ENCODE measurements at regions not wholly inside any gene's neighbourhood (a gene's known extent, or its start where the extent isn't known, plus 50 kb on each side); places are given as distances from the start of the nearest gene placed in this dataset.

- no peak overlapping the region for H2AFZ ChIP-seq (replicated peaks)
- no peaks in the 10 kb centered on the region for H3K9me3 ChIP-seq (ENCODE audit: low read depth)
- no peak for DNase-seq (ENCODE audit: low spot score)
- Mint-ChIP-seq H3K4me1 (no peaks in the 10 kb centered on the region), H3K9me3 (peaks cover 8% of the 10 kb centered on the region), H3K4me3 (no peak overlapping the region), H3K27me3 (ENCODE audit: insufficient read depth, low read depth) (no peaks in the 10 kb centered on the region), H3K27ac (no peak overlapping the region), H3K36me3 (no peaks in the 10 kb centered on the region)
- no peaks in the 10 kb centered on the region for H4K20me1 ChIP-seq (ENCODE audit: low read depth)
- H3F3A ChIP-seq (ENCODE audit: low read depth): no peaks in the 10 kb centered on the region
- H3K27me3 ChIP-seq: no peaks in the 10 kb centered on the region
- H3K36me3 ChIP-seq: no peaks in the 10 kb centered on the region
- no peak for TF ChIP-seq CTCF (IDR thresholded peaks at IDR 0.05)
- no peak for TF ChIP-seq EZH2phosphoT487 (IDR thresholded peaks at IDR 0.05)
- no peak for TF ChIP-seq EZH2 (IDR thresholded peaks at IDR 0.05)
- no peak overlapping the region for H3K27ac ChIP-seq
- H3K4me2 ChIP-seq: no peak overlapping the region
- H3K9ac ChIP-seq: no peak overlapping the region
- no peak overlapping the region for H3K4me3 ChIP-seq
- H3K4me1 ChIP-seq: no peaks in the 10 kb centered on the region
- no peaks in the 10 kb centered on the region for H3K79me2 ChIP-seq (ENCODE audit: low read depth)
Observed at GRCh38 chr5:125950012-125950615, 473.1 kb upstream of the GRAMD2B start.

- H4K20me1 ChIP-seq (ENCODE audit: low read depth): no peaks in the 10 kb centered on the region
- H2AFZ ChIP-seq (replicated peaks): no peak overlapping the region
- no peaks in the 10 kb centered on the region for H3K9me3 ChIP-seq (ENCODE audit: low read depth)
- H3K27me3 ChIP-seq: no peaks in the 10 kb centered on the region
- H3K27ac ChIP-seq: no peak overlapping the region
- Mint-ChIP-seq H3K4me1 (peaks cover under 1% of the 10 kb centered on the region), H3K9me3 (peaks cover 4% of the 10 kb centered on the region), H3K27me3 (ENCODE audit: insufficient read depth, low read depth) (peaks cover 2% of the 10 kb centered on the region), H3K4me3 (no peak overlapping the region), H3K36me3 (no peaks in the 10 kb centered on the region), H3K27ac (no peak overlapping the region)
- no peak overlapping the region for H3K9ac ChIP-seq
- H3F3A ChIP-seq (ENCODE audit: low read depth): no peaks in the 10 kb centered on the region
- no peaks in the 10 kb centered on the region for H3K79me2 ChIP-seq (ENCODE audit: low read depth)
- no peak for TF ChIP-seq CTCF (IDR thresholded peaks at IDR 0.05)
- TF ChIP-seq EZH2 (IDR thresholded peaks at IDR 0.05): no peak
- TF ChIP-seq EZH2phosphoT487 (IDR thresholded peaks at IDR 0.05): no peak
- no peaks in the 10 kb centered on the region for H3K36me3 ChIP-seq
- H3K4me3 ChIP-seq: no peak overlapping the region
- peaks cover 4% of the 10 kb centered on the region for H3K4me1 ChIP-seq
- no peak for DNase-seq (ENCODE audit: low spot score)
- H3K4me2 ChIP-seq: no peak overlapping the region
Observed at GRCh38 chr5:125961150-125961549, 462.1 kb upstream of the GRAMD2B start.

GRCh38 chr5:125965577-125965976, 457.6 kb upstream of the GRAMD2B start:
- Mint-ChIP-seq H3K9me3 (peaks cover 6% of the 10 kb centered on the region), H3K4me3 (no peak overlapping the region), H3K27me3 (ENCODE audit: insufficient read depth, low read depth) (peaks cover 5% of the 10 kb centered on the region), H3K4me1 (peaks cover 10% of the 10 kb centered on the region), H3K27ac (no peak overlapping the region), H3K36me3 (no peaks in the 10 kb centered on the region)
- H3F3A ChIP-seq (ENCODE audit: low read depth): no peaks in the 10 kb centered on the region
- no peaks in the 10 kb centered on the region for H3K27me3 ChIP-seq
- no peaks in the 10 kb centered on the region for H3K79me2 ChIP-seq (ENCODE audit: low read depth)
- peaks cover 6% of the 10 kb centered on the region for H3K4me1 ChIP-seq
- H3K27ac ChIP-seq: no peak overlapping the region
- no peaks in the 10 kb centered on the region for H3K9me3 ChIP-seq (ENCODE audit: low read depth)
- H3K36me3 ChIP-seq: no peaks in the 10 kb centered on the region
- H3K4me2 ChIP-seq: no peak overlapping the region
- no peak for DNase-seq (ENCODE audit: low spot score)
- H3K4me3 ChIP-seq: no peak overlapping the region
- no peak for TF ChIP-seq EZH2phosphoT487 (IDR thresholded peaks at IDR 0.05)
- TF ChIP-seq CTCF (IDR thresholded peaks at IDR 0.05): no peak
- TF ChIP-seq EZH2 (IDR thresholded peaks at IDR 0.05): no peak
- H4K20me1 ChIP-seq (ENCODE audit: low read depth): no peaks in the 10 kb centered on the region
- no peak overlapping the region for H3K9ac ChIP-seq
- no peak overlapping the region for H2AFZ ChIP-seq (replicated peaks)
